Mucosa of descending colon (tissue), 3 donors: ENCODE measurements at regions not wholly inside any gene's neighbourhood (a gene's known extent, or its start where the extent isn't known, plus 50 kb on each side); places are given as distances from the start of the nearest gene placed in this dataset.

ENCODE experiments used
- ATAC-seq: fragments of 200-7000 bp; cut with Tn5 transposase; one replicate; pipeline ENCODE4 v1.9.1; 2020; ENCODE audit warnings: mild to moderate bottlenecking, moderate library complexity
- DNase-seq, 3 donors: peaks; one replicate each; pipeline ENCODE4 v3.0.0-alpha.2; 2020
- H3K36me3 ChIP-seq: fragments of 200-600 bp; one replicate; pipeline ENCODE4 v1.8.0; 2021; ENCODE audit warnings: low read depth, mild to moderate bottlenecking
- H3K4me1 ChIP-seq: fragments of 200-600 bp; one replicate; pipeline ENCODE4 v1.8.0; 2021; ENCODE audit warnings: low read depth, mild to moderate bottlenecking
- H3K4me3 ChIP-seq: fragments of 200-600 bp; one replicate; pipeline ENCODE4 v1.8.0; 2021; ENCODE audit warnings: mild to moderate bottlenecking
- H3K9me3 ChIP-seq: fragments of 200-600 bp; one replicate; pipeline ENCODE4 v1.8.0; 2021; ENCODE audit warnings: mild to moderate bottlenecking
- CTCF ChIP-seq: fragments of 200-600 bp; IDR thresholded peaks from one replicate; pipeline ENCODE4 v1.8.0; 2022; ENCODE audit warnings: antibody characterized with exemption, mild to moderate bottlenecking
- intact Hi-C, 2 donors: fragments of 100-400 bp; cut with DNase I in 1 of 2; cut with micrococcal nuclease in 1 of 2; formaldehyde crosslinking; loops; one replicate each; pipeline versions ENCODE4 v1.11.0 to v1.11.1; 2022; cut with DNase I, micrococcal nuclease
- donor health status: DM: no; HTN: no; CAD: no; lungs with moderate emphysema.
- donor health status: DM: no; HTN: no; CAD: no.
- donor health status: DM: no; HTN: yes; CAD: no.

GRCh38 chr5:4659851-4660250 lies 480.3 kb upstream of the ADAMTS16 start:
- Histone ChIP-seq H3K4me1 (no peaks in the 10 kb centered on the region), H3K9me3 (peaks cover 27% of the 10 kb centered on the region), H3K4me3 (no peak overlapping the region), H3K36me3 (no peaks in the 10 kb centered on the region)
- intact Hi-C loops, result no loop called here
- DNase-seq (no peak), ATAC-seq (no peak)
- TF ChIP-seq CTCF, result no peak

GRCh38 chr5:4661326-4661725 lies 478.8 kb upstream of the ADAMTS16 start:
- Histone ChIP-seq H3K9me3 (peaks cover 25% of the 10 kb centered on the region), H3K4me3 (no peak overlapping the region), H3K4me1 (no peaks in the 10 kb centered on the region), H3K36me3 (no peaks in the 10 kb centered on the region)
- intact Hi-C loops, result no loop called here
- no peak for TF ChIP-seq CTCF
- no peak for DNase-seq
- ATAC-seq, result no peak

GRCh38 chr5:4661836-4662235 lies 478.3 kb upstream of the ADAMTS16 start:
- intact Hi-C loops, result no loop called here
- ATAC-seq (no peak), DNase-seq (no peak)
- H3K4me3 ChIP-seq, result no peak overlapping the region
- peaks cover 29% of the 10 kb centered on the region for H3K9me3 ChIP-seq
- no peaks in the 10 kb centered on the region for H3K36me3 ChIP-seq
- H3K4me1 ChIP-seq, result no peaks in the 10 kb centered on the region
- TF ChIP-seq CTCF, result no peak

GRCh38 chr5:4662756-4663155 lies 477.4 kb upstream of the ADAMTS16 start:
- no peak for TF ChIP-seq CTCF
- Histone ChIP-seq H3K36me3 (no peaks in the 10 kb centered on the region), H3K4me1 (no peaks in the 10 kb centered on the region), H3K9me3 (peaks cover 27% of the 10 kb centered on the region), H3K4me3 (no peak overlapping the region)
- ATAC-seq (no peak), DNase-seq (no peak)
- intact Hi-C loops, result no loop called here

- no peak for TF ChIP-seq CTCF
- peaks cover 34% of the 10 kb centered on the region for H3K9me3 ChIP-seq
- ATAC-seq (no peak), DNase-seq (no peak)
- intact Hi-C loops, result no loop called here
- H3K36me3 ChIP-seq, result no peaks in the 10 kb centered on the region
- no peak overlapping the region for H3K4me3 ChIP-seq
- H3K4me1 ChIP-seq, result no peaks in the 10 kb centered on the region
These were observed 474.2 kb upstream of the ADAMTS16 start for GRCh38 chr5:4665911-4666310.

GRCh38 chr5:4674166-4674565 lies 466.0 kb upstream of the ADAMTS16 start:
- H3K9me3 ChIP-seq, result peaks cover 28% of the 10 kb centered on the region
- no peaks in the 10 kb centered on the region for H3K36me3 ChIP-seq
- ATAC-seq (no peak), DNase-seq (no peak)
- H3K4me1 ChIP-seq, result no peaks in the 10 kb centered on the region
- intact Hi-C loops, result no loop called here
- no peak for TF ChIP-seq CTCF
- H3K4me3 ChIP-seq, result no peak overlapping the region
